ENCODE measurements at regions not wholly inside any gene's neighbourhood (a gene's known extent, or its start where the extent isn't known, plus 50 kb on each side); places are given as distances from the start of the nearest gene placed in this dataset.
"Not testable (repeated sequence)": the region's sequence is repeated elsewhere in the genome, so short reads cannot be mapped to it uniquely, and the experiment has no call there.

GRCh38 chr12:124070394-124071074 lies 97.5 kb downstream of the ZNF664 start:
- DNase-seq (ENCODE audit: low spot score) = not testable (repeated sequence)

GRCh38 chr12:124071075-124071443 lies 98.0 kb downstream of the ZNF664 start:
- no peak for DNase-seq (ENCODE audit: low spot score)

- DNase-seq (ENCODE audit: low spot score) = no peak
These were observed 100.5 kb downstream of the ZNF664 start for GRCh38 chr12:124073356-124074035.

- no peak for DNase-seq (ENCODE audit: low spot score)
These were observed 102.8 kb downstream of the ZNF664 start for GRCh38 chr12:124075841-124076240.

- no peak for DNase-seq (ENCODE audit: low spot score)
These were observed 104.7 kb downstream of the ZNF664 start for GRCh38 chr12:124077701-124078100.

GRCh38 chr12:124078800-124079199 lies 105.8 kb downstream of the ZNF664 start:
- no peak for DNase-seq (ENCODE audit: low spot score)

- DNase-seq (ENCODE audit: low spot score) = no peak
These were observed 107.6 kb downstream of the ZNF664 start for GRCh38 chr12:124080649-124081048.

GRCh38 chr12:124082012-124082411 lies 109.0 kb downstream of the ZNF664 start:
- DNase-seq (ENCODE audit: low spot score) = no peak

GRCh38 chr12:124082687-124083086 lies 109.7 kb downstream of the ZNF664 start:
- DNase-seq (ENCODE audit: low spot score) = no peak

GRCh38 chr12:124083708-124084107 lies 110.7 kb downstream of the ZNF664 start:
- no peak for DNase-seq (ENCODE audit: low spot score)

- DNase-seq (ENCODE audit: low spot score) = no peak
These were observed 112.6 kb downstream of the ZNF664 start for GRCh38 chr12:124085419-124086296.

GRCh38 chr12:124086299-124086898 lies 113.4 kb downstream of the ZNF664 start:
- no peak for DNase-seq (ENCODE audit: low spot score)

- DNase-seq (ENCODE audit: low spot score) = peak; percentile 29
These were observed 114.4 kb downstream of the ZNF664 start for GRCh38 chr12:124087266-124088051.

- DNase-seq (ENCODE audit: low spot score) = peak; percentile 56
These were observed 115.3 kb downstream of the ZNF664 start for GRCh38 chr12:124088217-124088907.

GRCh38 chr12:124089181-124089914 lies 116.3 kb downstream of the ZNF664 start:
- not testable (repeated sequence) for DNase-seq (ENCODE audit: low spot score)

- no peak for DNase-seq (ENCODE audit: low spot score)
These were observed 118.8 kb downstream of the ZNF664 start for GRCh38 chr12:124091835-124092234.

GRCh38 chr12:124092532-124092931 lies 119.5 kb downstream of the ZNF664 start:
- DNase-seq (ENCODE audit: low spot score) = not testable (repeated sequence)

GRCh38 chr12:124093297-124093696 lies 120.3 kb downstream of the ZNF664 start:
- no peak for DNase-seq (ENCODE audit: low spot score)

- DNase-seq (ENCODE audit: low spot score) = no peak
These were observed 121.2 kb downstream of the ZNF664 start for GRCh38 chr12:124094188-124094587.

GRCh38 chr12:124094733-124095132 lies 121.7 kb downstream of the ZNF664 start:
- DNase-seq (ENCODE audit: low spot score) = no peak

All from umbilical cord (tissue), 1 donor.